Effector memory CD8-positive, alpha-beta T cell (primary cell): ENCODE measurements at regions not wholly inside any gene's neighbourhood (a gene's known extent, or its start where the extent isn't known, plus 50 kb on each side); places are given as distances from the start of the nearest gene placed in this dataset.

Source experiments
- ATAC-seq: fragments of 150-1000 bp; cut with Tn5 transposase; replicated peaks from 2 replicates; pipeline ENCODE4 v1.10.0; 2021; ENCODE audit warnings: mild to moderate bottlenecking, moderate library complexity
- DNase-seq, 3 experiments: peaks; one replicate each; pipeline ENCODE4 v3.0.0; 2021
- H3K27ac Mint-ChIP-seq, 2 donors: one replicate each; pipeline ENCODE4 v1.8.0; 2022; ENCODE audit warnings: mild to moderate bottlenecking in 2 of 2, mixed read lengths in 2 of 2, moderate library complexity in 2 of 2
- H3K27me3 Mint-ChIP-seq, 2 donors: one replicate each; pipeline ENCODE4 v1.8.0; 2022; ENCODE audit warnings: mixed read lengths in 2 of 2
- H3K36me3 Mint-ChIP-seq: one replicate; pipeline ENCODE4 v1.8.0; 2022; ENCODE audit warnings: mild to moderate bottlenecking, moderate library complexity, mixed read lengths; ENCODE audit not compliant: insufficient read depth
- H3K4me1 Mint-ChIP-seq, 2 donors: one replicate each; pipeline ENCODE4 v1.8.0; 2022; ENCODE audit warnings: low read depth in 2 of 2, mixed read lengths in 2 of 2
- H3K4me3 Mint-ChIP-seq, 2 donors: one replicate each; pipeline ENCODE4 v1.8.0; 2022; ENCODE audit warnings: mild to moderate bottlenecking in 2 of 2, mixed read lengths in 2 of 2, moderate library complexity in 2 of 2
- H3K9me3 Mint-ChIP-seq, 2 donors: one replicate each; pipeline ENCODE4 v1.8.0; 2022; ENCODE audit warnings: mixed read lengths in 2 of 2

- H3K27ac Mint-ChIP-seq, result no peak overlapping the region
- no peak overlapping the region for H3K4me3 Mint-ChIP-seq
- H3K9me3 Mint-ChIP-seq, result peaks cover 9 to 17% of the 10 kb centered on the region in 2 donors
- H3K36me3 Mint-ChIP-seq, result no peaks in the 10 kb centered on the region
- ATAC-seq, result no peak
- no peaks in the 10 kb centered on the region for H3K27me3 Mint-ChIP-seq
- DNase-seq, result no peak
- no peaks in the 10 kb centered on the region for H3K4me1 Mint-ChIP-seq
These were observed 348.1 kb downstream of the CCDC85A start for GRCh38 chr2:56531668-56532420.

GRCh38 chr2:56534321-56534720 lies 350.5 kb downstream of the CCDC85A start:
- ATAC-seq (no peak), DNase-seq (no peak)
- peaks cover 5 to 14% of the 10 kb centered on the region in 2 donors for H3K9me3 Mint-ChIP-seq
- no peaks in the 10 kb centered on the region for H3K4me1 Mint-ChIP-seq
- H3K4me3 Mint-ChIP-seq, result no peak overlapping the region
- H3K27me3 Mint-ChIP-seq, result no peaks in the 10 kb centered on the region
- H3K36me3 Mint-ChIP-seq, result no peaks in the 10 kb centered on the region
- H3K27ac Mint-ChIP-seq, result no peak overlapping the region

DNA sequence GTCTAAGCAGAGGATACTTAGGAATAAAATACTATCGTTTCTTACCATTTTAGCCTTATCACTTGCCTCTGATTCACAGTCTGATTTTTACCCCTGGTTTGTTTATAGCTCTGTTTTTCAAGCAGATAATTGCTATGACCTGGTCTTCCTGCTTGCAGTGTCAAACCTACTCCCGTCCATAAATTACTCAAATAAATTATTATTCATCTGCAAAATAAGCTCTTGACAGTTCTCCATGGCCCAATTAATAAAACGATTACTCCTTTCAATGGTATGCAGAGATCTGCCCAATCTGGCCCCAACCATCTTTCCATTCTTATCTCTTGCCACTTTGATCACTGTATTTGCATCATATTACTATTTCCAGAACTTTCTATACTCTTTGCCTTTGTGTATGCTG lies 354.0 kb downstream of the CCDC85A start:
- no peak for DNase-seq
- H3K4me1 Mint-ChIP-seq, result no peaks in the 10 kb centered on the region
- no peaks in the 10 kb centered on the region for H3K36me3 Mint-ChIP-seq
- no peak overlapping the region for H3K27ac Mint-ChIP-seq
- H3K9me3 Mint-ChIP-seq, result peaks cover 5 to 9% of the 10 kb centered on the region in 2 donors
- no peak for ATAC-seq
- no peak overlapping the region for H3K4me3 Mint-ChIP-seq
- no peaks in the 10 kb centered on the region for H3K27me3 Mint-ChIP-seq

- H3K27me3 Mint-ChIP-seq, result no peaks in the 10 kb centered on the region
- H3K4me1 Mint-ChIP-seq, result no peaks in the 10 kb centered on the region
- ATAC-seq (no peak), DNase-seq (no peak)
- peaks cover 11 to 14% of the 10 kb centered on the region in 2 donors for H3K9me3 Mint-ChIP-seq
- H3K27ac Mint-ChIP-seq, result no peak overlapping the region
- no peaks in the 10 kb centered on the region for H3K36me3 Mint-ChIP-seq
- H3K4me3 Mint-ChIP-seq, result no peak overlapping the region
These were observed 355.8 kb downstream of the CCDC85A start for GRCh38 chr2:56539618-56540017.

GRCh38 chr2:56540467-56540866 lies 356.7 kb downstream of the CCDC85A start:
- no peaks in the 10 kb centered on the region for H3K27me3 Mint-ChIP-seq
- H3K9me3 Mint-ChIP-seq, result peaks cover 11 to 14% of the 10 kb centered on the region in 2 donors
- ATAC-seq (no peak), DNase-seq (no peak)
- H3K27ac Mint-ChIP-seq, result no peak overlapping the region
- no peaks in the 10 kb centered on the region for H3K36me3 Mint-ChIP-seq
- H3K4me3 Mint-ChIP-seq, result no peak overlapping the region
- H3K4me1 Mint-ChIP-seq, result no peaks in the 10 kb centered on the region

DNA sequence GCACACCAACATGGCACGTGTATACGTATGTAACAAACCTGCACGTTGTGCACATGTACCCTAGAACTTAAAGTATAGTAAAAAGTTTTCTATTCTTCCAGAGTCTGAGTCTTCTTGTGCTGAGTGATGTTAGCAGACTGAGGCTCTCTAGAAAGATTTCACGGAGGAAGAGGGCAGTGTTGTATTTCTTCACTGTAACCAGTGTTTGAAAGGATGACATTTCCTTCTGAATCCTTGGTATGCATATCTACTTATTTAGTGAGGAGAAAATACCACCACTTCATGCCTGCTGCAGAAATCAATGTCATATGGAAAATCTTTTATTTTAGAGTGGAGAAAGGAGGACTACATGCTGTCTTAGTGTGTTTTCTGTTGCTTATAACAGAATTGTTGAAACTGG lies 357.1 kb downstream of the CCDC85A start:
- Mint-ChIP-seq H3K27ac (no peak overlapping the region), H3K9me3 (peaks cover 11 to 14% of the 10 kb centered on the region in 2 donors), H3K4me3 (no peak overlapping the region), H3K36me3 (no peaks in the 10 kb centered on the region), H3K27me3 (no peaks in the 10 kb centered on the region), H3K4me1 (no peaks in the 10 kb centered on the region)
- ATAC-seq (no peak), DNase-seq (no peak)

DNA sequence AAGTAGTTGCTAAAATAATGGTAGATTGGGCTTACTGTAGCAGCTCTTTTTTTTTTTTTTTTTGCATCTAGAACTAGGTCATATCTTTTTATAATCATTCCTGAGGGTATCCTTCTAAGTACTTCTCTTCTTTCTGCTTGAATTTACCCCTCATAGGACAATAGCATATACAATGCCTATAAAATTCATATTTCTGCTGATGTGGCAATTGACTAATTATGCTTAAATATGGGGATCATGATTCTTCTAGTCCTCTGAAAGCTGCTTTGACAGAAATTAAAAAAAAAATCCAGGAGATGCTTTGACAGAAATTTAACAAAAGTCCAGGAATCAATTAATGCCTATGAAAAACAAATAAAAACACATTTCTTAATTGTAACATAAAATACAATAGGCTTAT lies 358.4 kb downstream of the CCDC85A start:
- Mint-ChIP-seq H3K4me1 (no peaks in the 10 kb centered on the region), H3K27ac (no peak overlapping the region), H3K9me3 (peaks cover 9 to 15% of the 10 kb centered on the region in 2 donors), H3K36me3 (no peaks in the 10 kb centered on the region), H3K27me3 (no peaks in the 10 kb centered on the region), H3K4me3 (no peak overlapping the region)
- no peak for DNase-seq
- no peak for ATAC-seq

GRCh38 chr2:56565143-56565542 lies 381.4 kb downstream of the CCDC85A start:
- H3K4me3 Mint-ChIP-seq, result no peak overlapping the region
- DNase-seq (no peak), ATAC-seq (no peak)
- H3K4me1 Mint-ChIP-seq, result no peaks in the 10 kb centered on the region
- H3K27me3 Mint-ChIP-seq, result no peaks in the 10 kb centered on the region
- H3K9me3 Mint-ChIP-seq, result peaks cover 0 to 5% of the 10 kb centered on the region in 2 donors
- no peak overlapping the region for H3K27ac Mint-ChIP-seq
- no peaks in the 10 kb centered on the region for H3K36me3 Mint-ChIP-seq

GRCh38 chr2:56571074-56571473 lies 387.3 kb downstream of the CCDC85A start:
- Mint-ChIP-seq H3K4me3 (no peak overlapping the region), H3K9me3 (peaks cover 12 to 17% of the 10 kb centered on the region in 2 donors), H3K36me3 (no peaks in the 10 kb centered on the region), H3K27ac (no peak overlapping the region), H3K27me3 (no peaks in the 10 kb centered on the region), H3K4me1 (no peaks in the 10 kb centered on the region)
- DNase-seq (no peak), ATAC-seq (no peak)

DNA sequence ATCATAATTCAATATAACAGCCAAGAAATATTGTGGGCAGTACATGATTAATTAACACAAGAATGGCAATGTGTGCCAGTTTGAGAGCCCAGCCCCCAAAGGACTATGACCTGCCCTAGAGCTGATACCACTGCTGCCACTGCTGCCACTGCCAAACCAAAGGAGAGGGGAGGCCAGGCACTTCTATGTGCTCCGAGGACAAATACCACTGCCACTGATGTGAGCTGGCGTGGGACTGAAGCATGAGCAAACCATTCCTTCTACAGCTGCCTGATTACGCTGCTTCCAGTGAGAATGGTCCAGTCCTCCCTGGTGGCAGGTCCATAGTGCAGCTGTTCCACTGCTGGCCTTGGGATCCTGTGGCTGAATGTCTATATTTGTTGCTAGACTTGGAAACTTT lies 392.2 kb downstream of the CCDC85A start:
- H3K27me3 Mint-ChIP-seq, result no peaks in the 10 kb centered on the region
- DNase-seq (no peak), ATAC-seq (no peak)
- no peaks in the 10 kb centered on the region for H3K4me1 Mint-ChIP-seq
- peaks cover 17 to 24% of the 10 kb centered on the region in 2 donors for H3K9me3 Mint-ChIP-seq
- no peak overlapping the region for H3K4me3 Mint-ChIP-seq
- no peak overlapping the region for H3K27ac Mint-ChIP-seq
- H3K36me3 Mint-ChIP-seq, result no peaks in the 10 kb centered on the region

DNA sequence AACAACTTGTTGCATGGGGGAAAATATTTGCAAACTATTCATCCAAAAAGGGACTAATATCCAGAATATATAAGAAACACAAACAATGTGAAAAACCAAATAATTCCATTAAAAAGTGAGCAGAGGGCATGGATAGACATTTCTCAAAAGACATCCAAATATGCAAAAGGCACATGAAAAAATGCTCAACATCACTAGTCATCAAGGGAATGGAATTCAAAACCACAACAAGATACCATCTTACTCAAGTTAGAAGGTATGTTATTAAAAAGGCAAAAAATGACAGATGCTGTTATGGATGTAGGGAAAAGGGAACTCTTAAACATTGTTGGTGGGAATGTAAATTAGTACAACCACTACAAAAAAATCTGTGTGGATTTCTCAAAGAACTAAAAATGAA lies 396.5 kb downstream of the CCDC85A start:
- Mint-ChIP-seq H3K27ac (no peak overlapping the region), H3K4me1 (no peaks in the 10 kb centered on the region), H3K4me3 (no peak overlapping the region), H3K36me3 (no peaks in the 10 kb centered on the region), H3K27me3 (no peaks in the 10 kb centered on the region), H3K9me3 (peaks cover 6 to 8% of the 10 kb centered on the region in 2 donors)
- ATAC-seq, result no peak
- no peak for DNase-seq

GRCh38 chr2:56582570-56582969 lies 398.8 kb downstream of the CCDC85A start:
- no peak overlapping the region for H3K27ac Mint-ChIP-seq
- H3K36me3 Mint-ChIP-seq, result no peaks in the 10 kb centered on the region
- H3K4me3 Mint-ChIP-seq, result no peak overlapping the region
- H3K9me3 Mint-ChIP-seq, result peaks cover 6 to 8% of the 10 kb centered on the region in 2 donors
- ATAC-seq (no peak), DNase-seq (no peak)
- H3K4me1 Mint-ChIP-seq, result no peaks in the 10 kb centered on the region
- H3K27me3 Mint-ChIP-seq, result no peaks in the 10 kb centered on the region

DNA sequence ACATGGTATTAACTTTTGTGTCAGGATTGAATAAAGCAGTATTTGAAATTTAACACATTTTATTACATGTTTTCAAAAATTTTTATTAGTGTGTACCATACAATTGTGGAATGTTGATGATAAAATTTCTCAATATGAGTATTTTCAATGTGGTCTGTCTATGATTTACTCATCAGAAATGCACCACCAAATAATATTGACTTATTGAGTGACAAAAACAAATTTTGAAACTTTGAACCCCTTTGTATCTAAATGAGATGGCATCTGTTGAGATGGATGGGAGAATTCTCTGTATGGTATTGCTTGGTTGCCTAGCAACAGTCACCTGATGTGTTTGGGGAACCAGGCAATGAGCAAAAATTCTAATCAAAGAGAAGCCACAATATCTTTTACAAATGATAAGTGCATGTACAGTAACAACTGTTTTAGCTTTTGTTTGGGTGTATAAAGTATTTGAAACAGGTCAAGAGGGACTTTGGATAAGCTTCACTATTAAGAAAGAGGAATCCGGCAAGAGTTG lies 400.1 kb downstream of the CCDC85A start:
- no peak for ATAC-seq
- H3K36me3 Mint-ChIP-seq, result no peaks in the 10 kb centered on the region
- H3K4me1 Mint-ChIP-seq, result no peaks in the 10 kb centered on the region
- peaks cover 6 to 8% of the 10 kb centered on the region in 2 donors for H3K9me3 Mint-ChIP-seq
- H3K27me3 Mint-ChIP-seq, result no peaks in the 10 kb centered on the region
- H3K27ac Mint-ChIP-seq, result no peak overlapping the region
- H3K4me3 Mint-ChIP-seq, result no peak overlapping the region
- DNase-seq, result no peak

- no peaks in the 10 kb centered on the region for H3K4me1 Mint-ChIP-seq
- H3K4me3 Mint-ChIP-seq, result no peak overlapping the region
- no peaks in the 10 kb centered on the region for H3K27me3 Mint-ChIP-seq
- no peak overlapping the region for H3K27ac Mint-ChIP-seq
- H3K9me3 Mint-ChIP-seq, result no peaks in the 10 kb centered on the region
- no peak for ATAC-seq
- DNase-seq, result no peak
- no peaks in the 10 kb centered on the region for H3K36me3 Mint-ChIP-seq
These were observed 403.7 kb downstream of the CCDC85A start for GRCh38 chr2:56587456-56587855.
